Tibial nerve (tissue), 4 donors: ENCODE measurements at regions not wholly inside any gene's neighbourhood (a gene's known extent, or its start where the extent isn't known, plus 50 kb on each side); places are given as distances from the start of the nearest gene placed in this dataset.
"Not testable (repeated sequence)": the region's sequence is repeated elsewhere in the genome, so short reads cannot be mapped to it uniquely, and the experiment has no call there.

Source experiments
- DNase-seq, 2 donors: peaks; one replicate each; pipeline ENCODE4 v3.0.0-alpha.2; 2019; ENCODE audit warnings: low spot score in 2 of 2
- H3K27ac ChIP-seq, 4 donors: fragments of 200-600 bp; sonication (generic) in 3 of 4; one replicate each; pipeline ENCODE4 v1.5.1; 2017 to 2019; ENCODE audit warnings: mild to moderate bottlenecking in 1 of 4
- H3K27me3 ChIP-seq, 2 donors: fragments of 200-600 bp; sonication (generic) in 1 of 2; one replicate each; pipeline versions ENCODE4 v1.5.1 to v1.6.0; 2017 to 2019
- H3K36me3 ChIP-seq, 3 donors: fragments of 200-600 bp; sonication (generic); one replicate each; pipeline ENCODE4 v1.5.1; 2018 to 2019
- H3K4me1 ChIP-seq, 4 donors: fragments of 200-600 bp; sonication (generic) in 3 of 4; one replicate each; pipeline ENCODE4 v1.5.1; 2017 to 2019
- H3K4me3 ChIP-seq, 4 donors: fragments of 200-600 bp; sonication (generic) in 3 of 4; one replicate each; pipeline ENCODE4 v1.5.1; 2017 to 2019; ENCODE audit warnings: mild to moderate bottlenecking in 1 of 4, moderate library complexity in 1 of 4
- H3K9me3 ChIP-seq, 4 donors: fragments of 200-600 bp; sonication (generic) in 3 of 4; one replicate each; pipeline ENCODE4 v1.5.1; 2017 to 2019
- EP300 ChIP-seq, 2 donors: sonication (generic); formaldehyde crosslinking; IDR thresholded peaks; one replicate each; pipeline ENCODE4 v1.6.1; 2017; ENCODE audit warnings: antibody characterized with exemption in 2 of 2, mild to moderate bottlenecking in 1 of 2
- POLR2A ChIP-seq, 2 donors: fragments of 450-650 bp; IDR thresholded peaks; one replicate each; pipeline ENCODE4 v1.6.1; 2017; ENCODE audit warnings: antibody characterized with exemption in 2 of 2, mild to moderate bottlenecking in 2 of 2, moderate library complexity in 2 of 2
- WGBS, 2 donors: methylation state at CpG; one replicate each; pipeline ENCODE4 v1.1.5; 2018; 5-methylcytosine and 5-hydroxymethylcytosine counted together
- TF ChIP-seq, protein P1 (sequence below), 5 experiments: fragments of 200-600 bp in 3 of 5; fragments of 450-650 bp in 2 of 5; sonication (generic) in 3 of 5; IDR thresholded peaks; one replicate each; pipeline ENCODE4 v1.5.1; 2016 to 2019; ENCODE audit warnings: antibody characterized with exemption in 5 of 5, mild to moderate bottlenecking in 3 of 5, moderate library complexity in 2 of 5

DNA sequence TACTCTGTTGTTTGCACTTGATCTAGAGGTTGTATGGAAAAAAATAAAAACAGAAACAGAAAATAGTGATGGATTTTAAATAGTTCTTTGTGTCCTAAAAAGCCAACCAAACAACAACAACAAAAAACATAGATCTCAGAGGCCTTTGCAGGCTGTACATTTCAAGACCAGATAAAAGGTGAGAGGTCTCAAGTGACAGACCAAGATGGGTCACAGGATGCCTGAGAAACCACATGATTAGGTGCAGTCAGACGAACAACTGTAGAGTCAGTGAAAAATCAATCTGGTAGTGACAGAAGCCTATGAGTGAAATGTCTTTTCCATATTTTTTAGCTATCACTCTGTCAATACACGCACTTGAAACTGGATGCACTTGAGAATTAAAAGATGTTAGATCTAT, 193.5 kb upstream of the SAMSN1 start:
- TF ChIP-seq EP300 (IDR thresholded peaks at IDR 0.05) (no peak), POLR2A (IDR thresholded peaks at IDR 0.05) (no peak)
- TF ChIP-seq, protein P1, sequence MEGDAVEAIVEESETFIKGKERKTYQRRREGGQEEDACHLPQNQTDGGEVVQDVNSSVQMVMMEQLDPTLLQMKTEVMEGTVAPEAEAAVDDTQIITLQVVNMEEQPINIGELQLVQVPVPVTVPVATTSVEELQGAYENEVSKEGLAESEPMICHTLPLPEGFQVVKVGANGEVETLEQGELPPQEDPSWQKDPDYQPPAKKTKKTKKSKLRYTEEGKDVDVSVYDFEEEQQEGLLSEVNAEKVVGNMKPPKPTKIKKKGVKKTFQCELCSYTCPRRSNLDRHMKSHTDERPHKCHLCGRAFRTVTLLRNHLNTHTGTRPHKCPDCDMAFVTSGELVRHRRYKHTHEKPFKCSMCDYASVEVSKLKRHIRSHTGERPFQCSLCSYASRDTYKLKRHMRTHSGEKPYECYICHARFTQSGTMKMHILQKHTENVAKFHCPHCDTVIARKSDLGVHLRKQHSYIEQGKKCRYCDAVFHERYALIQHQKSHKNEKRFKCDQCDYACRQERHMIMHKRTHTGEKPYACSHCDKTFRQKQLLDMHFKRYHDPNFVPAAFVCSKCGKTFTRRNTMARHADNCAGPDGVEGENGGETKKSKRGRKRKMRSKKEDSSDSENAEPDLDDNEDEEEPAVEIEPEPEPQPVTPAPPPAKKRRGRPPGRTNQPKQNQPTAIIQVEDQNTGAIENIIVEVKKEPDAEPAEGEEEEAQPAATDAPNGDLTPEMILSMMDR (IDR thresholded peaks at IDR 0.05) = no peak
- no peaks in the 10 kb centered on the region for H3K27me3 ChIP-seq
- no peaks in the 10 kb centered on the region for H3K36me3 ChIP-seq
- no peak for DNase-seq
- no peak overlapping the region for H3K4me3 ChIP-seq
- WGBS, 2 donors = 81 to 84% methylated on average over 2 of the region's 2 CpGs
- H3K4me1 ChIP-seq = no peaks in the 10 kb centered on the region
- no peaks in the 10 kb centered on the region for H3K9me3 ChIP-seq
- no peak overlapping the region for H3K27ac ChIP-seq

DNA sequence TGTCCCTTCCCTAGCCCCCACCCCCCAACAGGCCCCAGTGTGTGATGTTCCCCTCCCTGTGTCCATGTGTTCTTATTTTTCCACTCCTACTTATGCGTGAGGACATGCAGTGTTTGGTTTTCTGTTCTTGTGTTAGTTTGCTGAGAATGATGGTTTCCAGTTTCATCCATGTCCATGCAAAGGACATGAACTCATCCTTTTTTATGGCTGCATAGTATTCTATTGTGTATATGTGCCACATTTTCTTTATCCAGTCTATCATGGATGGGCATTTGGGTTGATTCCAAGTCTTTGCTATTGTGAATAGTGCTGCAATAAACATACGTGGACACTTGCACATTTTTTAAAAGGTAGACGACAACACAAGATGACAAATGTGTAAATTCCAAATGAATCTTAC, 192.5 kb upstream of the SAMSN1 start:
- not testable (repeated sequence) for H3K4me3 ChIP-seq, H3K4me1 ChIP-seq, DNase-seq, H3K36me3 ChIP-seq, H3K27me3 ChIP-seq, H3K27ac ChIP-seq, H3K9me3 ChIP-seq
- 94 to 95% methylated on average over 3 of the region's 3 CpGs for WGBS, 2 donors

DNA sequence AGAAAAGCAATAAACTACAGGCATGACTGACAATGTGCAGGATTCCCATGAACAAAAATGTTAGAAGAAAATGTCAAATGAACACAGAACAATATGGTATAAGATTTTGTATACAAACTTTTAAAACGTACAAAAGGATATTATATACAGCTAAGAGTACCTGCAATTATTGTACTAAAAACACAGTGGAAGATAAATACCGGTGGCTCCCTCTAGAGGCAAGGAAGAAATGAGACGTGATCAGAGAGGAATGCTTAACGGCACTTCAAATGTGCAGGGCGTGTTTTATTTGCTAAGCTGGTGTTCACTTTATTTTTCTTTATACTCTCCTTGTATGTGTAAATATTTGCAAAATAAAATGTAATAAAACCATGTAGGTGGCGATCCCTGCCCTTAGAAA, 191.8 kb upstream of the SAMSN1 start:
- Histone ChIP-seq H3K9me3 (no peaks in the 10 kb centered on the region), H3K36me3 (no peaks in the 10 kb centered on the region), H3K4me3 (no peak overlapping the region), H3K27me3 (no peaks in the 10 kb centered on the region), H3K4me1 (no peaks in the 10 kb centered on the region), H3K27ac (no peak overlapping the region)
- 43% methylated on average over 6 of the region's 6 CpGs for WGBS, 2 donors
- peak in 1 of 2 donors; percentile 55 for DNase-seq
- TF ChIP-seq EP300 (IDR thresholded peaks at IDR 0.05) (no peak), POLR2A (IDR thresholded peaks at IDR 0.05) (no peak)
- TF ChIP-seq, protein P1 (IDR thresholded peaks at IDR 0.05) = peak; percentile 16 to 46 (median 37)

DNA sequence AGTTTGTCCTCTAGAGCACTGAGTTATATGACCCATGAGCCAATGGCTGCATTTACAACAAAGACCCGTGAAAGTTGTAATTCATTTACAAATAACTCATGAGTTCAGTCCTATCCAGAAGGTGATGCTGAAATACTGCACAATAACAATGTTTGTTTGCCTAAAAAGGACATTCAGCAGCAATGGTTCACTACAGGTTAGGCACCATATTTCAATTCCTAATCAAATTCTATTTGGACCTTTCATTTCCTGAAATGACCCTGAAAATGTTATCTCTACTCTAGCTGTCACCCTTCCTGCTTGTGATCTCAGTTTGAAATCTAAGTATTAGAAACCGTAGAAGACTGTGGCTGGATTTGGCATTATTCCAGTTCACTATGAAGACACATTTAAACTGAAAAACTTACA, 191.2 kb upstream of the SAMSN1 start:
- Histone ChIP-seq H3K36me3 (no peaks in the 10 kb centered on the region), H3K9me3 (no peaks in the 10 kb centered on the region), H3K4me3 (no peak overlapping the region), H3K4me1 (no peaks in the 10 kb centered on the region), H3K27me3 (no peaks in the 10 kb centered on the region), H3K27ac (no peak overlapping the region)
- WGBS, 2 donors = 49 to 56% methylated on average over 2 of the region's 2 CpGs
- no peak for DNase-seq
- TF ChIP-seq, protein P1 (IDR thresholded peaks at IDR 0.05) = no peak
- TF ChIP-seq POLR2A (IDR thresholded peaks at IDR 0.05) (no peak), EP300 (IDR thresholded peaks at IDR 0.05) (no peak)

DNA sequence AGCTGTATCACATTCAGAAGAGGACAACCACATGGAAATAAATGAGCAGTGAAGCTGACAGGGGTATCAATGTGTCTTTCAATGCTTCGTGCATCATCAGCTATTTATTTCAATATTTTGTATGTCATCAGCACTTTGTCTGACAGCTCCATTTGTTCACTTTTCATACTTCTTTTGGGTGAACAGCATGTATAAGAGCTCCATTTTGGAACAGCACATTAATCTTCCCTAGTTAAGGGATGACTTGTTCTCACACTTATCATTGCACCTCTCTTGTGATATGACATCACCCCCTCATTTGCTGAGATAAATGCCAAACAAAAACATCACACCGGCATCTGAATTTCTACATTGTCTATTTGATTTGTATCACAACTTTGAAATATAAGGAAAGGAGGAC, 190.6 kb upstream of the SAMSN1 start:
- 85 to 88% methylated on average over 2 of the region's 2 CpGs for WGBS, 2 donors

More for the DNA sequence above, 190.6 kb upstream of the SAMSN1 start:
- no peak overlapping the region for H3K4me3 ChIP-seq
- no peaks in the 10 kb centered on the region for H3K4me1 ChIP-seq
- H3K36me3 ChIP-seq = no peaks in the 10 kb centered on the region
- no peaks in the 10 kb centered on the region for H3K27me3 ChIP-seq
- no peaks in the 10 kb centered on the region for H3K9me3 ChIP-seq
- TF ChIP-seq POLR2A (IDR thresholded peaks at IDR 0.05) (no peak), EP300 (IDR thresholded peaks at IDR 0.05) (no peak)
- TF ChIP-seq, protein P1 (IDR thresholded peaks at IDR 0.05) = no peak
- no peak overlapping the region for H3K27ac ChIP-seq
- no peak for DNase-seq
